GM21515 (cell line): ENCODE measurements at regions not wholly inside any gene's neighbourhood (a gene's known extent, or its start where the extent isn't known, plus 50 kb on each side); places are given as distances from the start of the nearest gene placed in this dataset.

Experiments
- ATAC-seq: cut with Tn5 transposase; IDR thresholded peaks from one replicate; pipeline ENCODE4 v1.9.1; 2021; ENCODE audit not compliant: unreplicated experiment

GRCh38 chr9:113695901-113696300 is 180.2 kb upstream of the ZNF618 start:
- no peak for ATAC-seq

DNA sequence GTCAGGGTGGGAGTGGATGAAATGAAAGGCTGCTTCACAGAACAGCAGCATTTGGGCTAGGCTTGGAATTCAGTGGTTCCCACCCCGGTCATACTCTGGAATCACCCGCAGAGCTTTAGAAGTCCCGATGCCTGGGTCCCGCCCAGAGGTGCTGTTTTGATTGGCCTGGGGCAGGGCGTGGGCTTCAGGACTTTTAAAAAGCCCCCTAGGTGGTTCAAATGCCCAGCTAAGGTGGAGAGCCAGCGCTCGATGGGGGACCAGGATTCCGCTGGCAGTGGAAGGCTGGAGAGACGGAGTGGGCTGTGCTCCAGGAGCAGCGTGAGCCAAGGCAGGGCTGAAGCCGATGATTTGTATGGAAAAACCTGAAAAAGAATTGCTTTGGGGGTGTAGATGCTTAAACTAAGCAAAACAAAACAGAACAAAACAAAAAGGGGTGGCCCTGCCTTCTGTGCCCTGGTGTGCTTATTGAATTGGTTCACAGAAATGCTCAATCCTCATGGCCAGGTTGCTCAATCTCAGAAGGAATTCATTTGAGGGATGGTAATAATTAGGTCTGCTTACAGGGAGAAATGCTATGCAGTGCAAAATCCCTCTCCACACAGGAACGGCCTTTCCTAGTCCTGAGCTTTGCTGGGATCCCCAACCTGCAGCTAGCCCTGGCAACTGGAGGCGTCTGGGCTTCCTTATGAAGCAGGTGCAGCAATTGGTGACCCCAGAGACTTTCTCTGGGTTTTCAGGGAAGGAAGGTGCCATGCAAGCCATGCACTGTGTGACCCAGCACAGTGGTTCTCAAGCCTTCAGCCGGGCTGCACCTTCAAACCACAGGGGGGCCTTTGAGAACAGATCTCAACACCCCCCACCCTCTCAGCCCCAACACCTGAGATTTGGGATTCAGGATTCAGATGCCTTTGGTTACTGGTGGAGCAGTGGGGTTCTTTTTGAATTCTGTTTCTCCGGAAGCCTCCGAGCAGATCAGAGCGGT is 174.0 kb upstream of the ZNF618 start:
- no peak for ATAC-seq

DNA sequence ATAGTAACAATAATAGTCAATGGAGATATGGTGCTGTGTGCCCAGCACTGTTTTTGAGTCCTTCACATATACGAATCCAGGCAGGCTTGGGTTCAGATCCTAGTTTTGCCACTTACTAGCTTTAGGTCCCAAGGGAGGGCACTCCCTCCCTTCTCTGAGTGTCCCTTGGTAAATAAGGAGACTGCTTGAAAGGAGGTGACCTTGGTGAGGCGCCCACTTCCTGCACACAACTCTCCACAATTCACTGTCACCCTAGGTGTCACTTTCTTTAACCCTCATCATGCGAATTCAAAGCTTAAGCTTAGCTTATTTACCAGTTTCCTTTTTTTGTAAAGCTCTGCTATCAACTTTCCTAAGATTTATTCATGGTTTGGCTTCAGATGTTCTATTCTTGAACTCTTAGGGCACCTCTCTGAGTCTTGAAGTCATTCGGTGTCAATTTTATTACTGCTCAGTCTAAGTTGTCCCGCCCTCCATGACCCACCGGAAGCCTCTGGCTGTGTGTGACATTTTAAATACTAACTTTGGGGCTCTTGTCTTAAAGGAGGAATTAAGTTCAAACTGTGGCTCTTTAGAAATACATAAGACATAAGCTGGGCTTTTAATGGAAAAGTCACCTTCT is 170.7 kb upstream of the ZNF618 start:
- no peak for ATAC-seq

DNA sequence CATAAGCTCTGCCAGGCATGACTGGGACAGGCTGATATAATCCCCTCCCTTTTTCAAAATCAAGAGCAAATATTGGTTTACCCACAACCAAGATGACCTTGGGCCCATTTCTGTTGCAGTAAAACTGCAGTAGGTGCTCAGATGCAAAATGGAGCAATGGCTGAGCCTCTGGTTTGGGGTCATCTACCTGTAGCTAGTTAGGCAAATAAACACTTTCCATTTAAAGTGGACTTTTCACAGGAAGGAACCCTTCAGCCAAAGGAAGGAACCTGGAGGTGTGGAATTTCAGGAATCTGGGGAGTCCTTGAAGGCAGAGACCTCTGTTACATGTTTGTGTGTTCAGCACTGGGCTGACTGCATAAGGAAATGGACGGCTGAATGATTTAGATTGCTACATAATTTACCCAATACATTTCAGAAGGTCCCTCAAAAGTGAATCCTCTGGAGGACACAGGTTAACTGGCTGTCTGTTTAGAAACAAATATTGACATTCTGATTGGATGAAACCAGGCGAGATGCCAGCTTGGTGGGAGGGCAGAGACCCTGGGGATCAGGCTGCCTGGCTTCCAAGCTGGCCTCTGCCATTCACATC is 170.1 kb upstream of the ZNF618 start:
- no peak for ATAC-seq

DNA sequence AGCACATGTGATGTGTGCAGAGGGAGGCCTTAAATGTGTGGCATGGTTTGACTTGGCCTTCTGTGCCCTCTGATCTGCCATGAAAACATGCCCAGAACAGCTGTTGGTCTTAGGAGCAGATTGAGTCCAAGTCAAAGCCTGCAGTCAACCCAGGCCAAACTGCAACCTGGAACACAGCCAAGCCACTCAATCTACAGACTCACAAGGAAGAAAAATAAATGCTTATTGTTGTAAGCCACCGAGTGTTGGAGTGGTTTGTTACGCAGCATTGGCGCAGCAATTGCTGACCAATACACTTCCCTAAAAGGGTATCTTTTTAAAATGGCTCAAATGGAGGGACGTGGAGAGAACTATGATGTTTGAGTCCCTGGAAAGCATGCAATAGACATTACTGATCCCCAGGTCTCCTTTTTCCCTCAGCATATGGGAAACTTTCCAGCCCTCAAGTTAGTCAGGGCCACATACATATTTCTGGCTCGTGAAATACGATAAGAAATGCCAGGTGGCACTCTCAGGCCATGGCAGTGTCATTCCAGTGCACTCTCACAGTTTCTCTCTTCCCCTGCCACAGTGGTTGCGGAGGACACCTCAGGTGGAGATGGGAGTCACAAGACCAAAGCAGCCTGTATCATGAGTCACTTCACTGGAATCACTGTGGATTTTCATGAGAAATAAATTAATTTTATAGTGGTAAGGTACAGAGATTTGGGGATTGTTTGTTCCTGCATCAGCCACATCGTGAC is 168.0 kb upstream of the ZNF618 start:
- no peak for ATAC-seq

- ATAC-seq = no peak
Measured at GRCh38 chr9:113708821-113709713, 167.0 kb upstream of the ZNF618 start.

- ATAC-seq = no peak
Measured at GRCh38 chr9:113709721-113710120, 166.4 kb upstream of the ZNF618 start.

- ATAC-seq = no peak
Measured at GRCh38 chr9:113711251-113711650, 164.9 kb upstream of the ZNF618 start.

GRCh38 chr9:113712053-113712452 is 164.1 kb upstream of the ZNF618 start:
- ATAC-seq = no peak

DNA sequence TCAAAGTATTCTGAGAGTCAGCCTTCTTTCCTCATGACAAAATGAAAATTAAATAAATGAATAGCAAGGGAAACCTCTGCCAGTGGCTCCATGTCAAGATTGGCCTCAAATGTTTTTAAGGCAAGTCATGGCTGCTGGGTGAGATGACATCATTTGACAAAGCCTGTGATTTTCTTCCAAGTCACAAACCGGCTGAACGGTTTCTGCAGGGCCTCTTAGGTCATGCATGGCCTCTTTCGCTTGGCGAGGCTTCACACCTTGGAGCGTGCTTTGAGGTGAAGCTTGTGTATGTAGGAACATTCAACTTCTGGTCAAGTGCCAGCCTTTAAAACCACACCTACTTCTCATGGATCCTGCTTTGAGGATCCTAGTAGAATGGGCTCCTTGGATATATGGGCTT is 161.0 kb upstream of the ZNF618 start:
- no peak for ATAC-seq

GRCh38 chr9:113719919-113720318 is 156.2 kb upstream of the ZNF618 start:
- ATAC-seq = no peak

DNA sequence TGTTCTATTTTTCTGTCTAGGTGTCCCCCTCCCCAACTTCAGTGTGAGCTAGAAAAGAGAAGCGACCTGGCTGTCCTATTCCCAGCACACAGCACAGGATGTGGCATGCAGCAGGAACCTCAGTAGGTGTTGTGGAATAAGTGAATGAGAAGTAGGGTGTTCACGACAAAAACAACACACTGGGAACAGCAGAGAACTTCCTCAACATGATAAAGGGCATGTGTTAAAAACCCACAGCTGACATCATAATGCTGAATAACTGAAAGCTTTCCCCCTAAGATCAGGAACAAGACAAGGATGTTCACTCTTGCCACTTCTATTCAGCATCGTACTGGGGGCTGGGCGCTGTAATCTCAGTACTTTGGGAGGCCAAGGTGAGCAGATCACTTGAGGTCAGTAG is 155.6 kb upstream of the ZNF618 start:
- no peak for ATAC-seq

GRCh38 chr9:113721856-113722255 is 154.3 kb upstream of the ZNF618 start:
- ATAC-seq = no peak

DNA sequence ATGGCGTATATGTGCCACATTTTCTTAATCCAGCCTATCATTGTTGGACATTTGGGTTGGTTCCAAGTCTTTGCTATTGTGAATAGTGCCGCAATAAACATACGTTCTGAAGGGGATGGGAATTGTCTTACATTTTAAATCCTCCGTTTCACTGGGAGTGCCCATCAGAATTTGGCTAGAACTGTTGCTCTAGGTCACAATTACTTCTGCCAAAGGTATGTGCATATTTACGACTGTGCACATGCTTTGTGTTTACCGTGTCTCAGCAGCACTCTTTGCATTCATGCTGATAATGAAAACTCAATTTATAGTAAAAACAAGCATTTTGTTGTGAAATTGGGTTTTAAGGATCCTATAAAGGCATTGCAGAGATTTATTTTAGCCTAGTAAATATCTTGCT is 151.9 kb upstream of the ZNF618 start:
- ATAC-seq = no peak

GRCh38 chr9:113728989-113729388 is 147.1 kb upstream of the ZNF618 start:
- no peak for ATAC-seq

- no peak for ATAC-seq
Measured at GRCh38 chr9:113734826-113735225, 141.3 kb upstream of the ZNF618 start.

DNA sequence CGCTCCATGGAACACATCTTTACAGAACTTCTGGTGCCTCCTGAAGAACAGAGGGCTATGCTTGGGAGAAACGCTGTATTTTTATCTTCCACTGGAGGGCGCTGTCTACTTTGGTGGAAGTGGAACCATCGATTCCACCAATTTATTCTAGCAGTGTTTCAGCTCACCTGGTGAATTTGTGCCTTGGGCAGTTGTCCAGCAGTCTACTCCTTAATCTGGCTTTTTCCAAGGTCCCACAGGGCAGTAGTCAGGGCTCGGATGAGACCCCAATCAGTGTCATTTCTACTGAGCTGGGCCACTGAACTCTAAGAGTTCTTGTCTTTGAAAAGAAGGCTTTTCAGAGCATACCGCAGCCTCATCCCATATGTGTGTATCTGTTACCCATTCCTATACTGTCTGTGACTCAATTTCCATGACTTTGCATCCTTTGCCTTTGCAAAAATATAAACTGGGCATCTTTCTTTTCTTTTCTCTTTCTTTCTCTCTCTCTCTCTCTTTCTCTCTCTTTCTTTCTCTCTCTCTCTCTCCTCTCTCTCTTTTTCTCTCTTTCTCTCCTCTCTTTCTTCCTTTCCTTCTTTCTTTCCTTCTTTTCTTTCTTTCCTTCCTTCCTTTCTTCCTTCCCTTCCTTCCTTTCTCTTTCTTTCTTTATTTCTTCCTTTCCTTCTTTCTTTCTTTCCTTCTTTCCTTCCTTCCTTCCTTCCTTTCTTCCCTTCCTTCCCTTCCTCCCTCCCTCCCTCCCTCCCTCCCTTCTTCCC is 138.4 kb upstream of the ZNF618 start:
- no peak for ATAC-seq

- no peak for ATAC-seq
Measured at GRCh38 chr9:113738496-113738892, 137.6 kb upstream of the ZNF618 start.

GRCh38 chr9:113738893-113739604 is 137.1 kb upstream of the ZNF618 start:
- no peak for ATAC-seq
